GM10266 (cell line): ENCODE measurements at regions not wholly inside any gene's neighbourhood (a gene's known extent, or its start where the extent isn't known, plus 50 kb on each side); places are given as distances from the start of the nearest gene placed in this dataset.

Source experiments
- DNase-seq: peaks from one replicate; pipeline ENCODE4 v3.0.0; 2012; ENCODE audit errors: extremely low spot score
- CTCF ChIP-seq: IDR thresholded peaks from 2 replicates; pipeline ENCODE4 v1.5.1; 2012; ENCODE audit warnings: mild to moderate bottlenecking, low read depth; ENCODE audit not compliant: control insufficient read depth, insufficient read depth; ENCODE audit errors: missing control alignments

- DNase-seq: no peak
- no peak for TF ChIP-seq CTCF
Observed at GRCh38 chr11:98568013-98568412, 452.7 kb upstream of the CNTN5 start.

- TF ChIP-seq CTCF: no peak
- DNase-seq: no peak
Observed at GRCh38 chr11:98572941-98573340, 447.8 kb upstream of the CNTN5 start.

GRCh38 chr11:98587884-98588283 is 432.9 kb upstream of the CNTN5 start:
- no peak for DNase-seq
- TF ChIP-seq CTCF: no peak

- DNase-seq: no peak
- no peak for TF ChIP-seq CTCF
Observed at GRCh38 chr11:98589967-98590366, 430.8 kb upstream of the CNTN5 start.

GRCh38 chr11:98600103-98600502 is 420.6 kb upstream of the CNTN5 start:
- DNase-seq: no peak
- no peak for TF ChIP-seq CTCF

GRCh38 chr11:98600786-98601773 is 419.7 kb upstream of the CNTN5 start:
- no peak for TF ChIP-seq CTCF
- no peak for DNase-seq

GRCh38 chr11:98616098-98616655 is 404.6 kb upstream of the CNTN5 start:
- TF ChIP-seq CTCF: no peak
- no peak for DNase-seq
